ENCODE measurements at regions not wholly inside any gene's neighbourhood (a gene's known extent, or its start where the extent isn't known, plus 50 kb on each side); places are given as distances from the start of the nearest gene placed in this dataset.

GRCh38 chr7:17015598-17016031, 133.8 kb upstream of the AGR3 start:
- TF ChIP-seq EZH2 (optimal IDR thresholded peaks at IDR 0.05; ENCODE audit: low read depth, low read length) (no peak), CTCF (IDR thresholded peaks at IDR 0.05; ENCODE audit: low read length) (no peak), EZH2phosphoT487 (IDR thresholded peaks at IDR 0.05; ENCODE audit: low read length) (no peak)

Measured in MM.1S (cell line).